Lower lobe of right lung (tissue), 2 donors: ENCODE measurements at regions not wholly inside any gene's neighbourhood (a gene's known extent, or its start where the extent isn't known, plus 50 kb on each side); places are given as distances from the start of the nearest gene placed in this dataset.

Experiments used
- ATAC-seq, 2 donors: fragments of 200-7000 bp; cut with Tn5 transposase; one replicate each; pipeline ENCODE4 v1.9.1; 2020 to 2022; ENCODE audit warnings: mild to moderate bottlenecking in 2 of 2, moderate library complexity in 2 of 2
- DNase-seq: peaks from one replicate; pipeline ENCODE4 v3.0.0-alpha.2; 2020
- H3K27ac ChIP-seq: fragments of 200-600 bp; one replicate; pipeline ENCODE4 v1.8.0; 2022
- H3K27me3 ChIP-seq: fragments of 200-600 bp; one replicate; pipeline ENCODE4 v1.8.0; 2022; ENCODE audit warnings: low read depth
- H3K36me3 ChIP-seq: fragments of 200-600 bp; one replicate; pipeline ENCODE4 v1.8.0; 2022; ENCODE audit warnings: mild to moderate bottlenecking
- H3K4me1 ChIP-seq: fragments of 200-600 bp; one replicate; pipeline ENCODE4 v1.8.0; 2022
- H3K4me3 ChIP-seq: fragments of 200-600 bp; one replicate; pipeline ENCODE4 v1.8.0; 2022; ENCODE audit warnings: mild to moderate bottlenecking
- H3K9me3 ChIP-seq: fragments of 200-600 bp; one replicate; pipeline ENCODE4 v1.8.0; 2022
- CTCF ChIP-seq: fragments of 200-600 bp; IDR thresholded peaks from one replicate; pipeline ENCODE4 v1.8.0; 2022; ENCODE audit warnings: antibody characterized with exemption, mild to moderate bottlenecking
- intact Hi-C: fragments of 100-400 bp; cut with DNase I; formaldehyde crosslinking; loops from one replicate; pipeline ENCODE4 v1.11.0; 2022
- donor health status: DM: no; HTN: yes; CAD: no; lungs with severe emphysema.

- DNase-seq (no peak), ATAC-seq (no peak)
- Histone ChIP-seq H3K27ac (no peak overlapping the region), H3K4me3 (no peak overlapping the region), H3K4me1 (no peaks in the 10 kb centered on the region), H3K36me3 (no peaks in the 10 kb centered on the region), H3K27me3 (no peaks in the 10 kb centered on the region), H3K9me3 (no peaks in the 10 kb centered on the region)
- no peak for TF ChIP-seq CTCF
- intact Hi-C loops: no loop called here
These were observed 86.8 kb upstream of the CHST15 start for GRCh38 chr10:124180044-124180745.

GRCh38 chr10:124179308-124180043 is 86.1 kb upstream of the CHST15 start:
- H3K4me3 ChIP-seq: no peak overlapping the region
- no peak for TF ChIP-seq CTCF
- H3K36me3 ChIP-seq: no peaks in the 10 kb centered on the region
- ATAC-seq: no peak
- H3K27me3 ChIP-seq: no peaks in the 10 kb centered on the region
- DNase-seq: no peak
- no peaks in the 10 kb centered on the region for H3K9me3 ChIP-seq
- H3K27ac ChIP-seq: no peak overlapping the region
- intact Hi-C loops: no loop called here
- H3K4me1 ChIP-seq: no peaks in the 10 kb centered on the region

- Histone ChIP-seq H3K9me3 (no peaks in the 10 kb centered on the region), H3K4me3 (no peak overlapping the region), H3K27me3 (no peaks in the 10 kb centered on the region), H3K27ac (no peak overlapping the region), H3K4me1 (no peaks in the 10 kb centered on the region), H3K36me3 (no peaks in the 10 kb centered on the region)
- intact Hi-C loops: no loop called here
- DNase-seq (no peak), ATAC-seq (no peak)
- no peak for TF ChIP-seq CTCF
These were observed 83.8 kb upstream of the CHST15 start for GRCh38 chr10:124177180-124177518.

- H3K27ac ChIP-seq: no peak overlapping the region
- TF ChIP-seq CTCF: no peak
- H3K27me3 ChIP-seq: no peaks in the 10 kb centered on the region
- ATAC-seq (no peak), DNase-seq (no peak)
- no peaks in the 10 kb centered on the region for H3K4me1 ChIP-seq
- H3K9me3 ChIP-seq: no peaks in the 10 kb centered on the region
- intact Hi-C loops: no loop called here
- H3K36me3 ChIP-seq: no peaks in the 10 kb centered on the region
- H3K4me3 ChIP-seq: no peak overlapping the region
These were observed 83.2 kb upstream of the CHST15 start for GRCh38 chr10:124176349-124177179.

GRCh38 chr10:124175701-124176348 is 82.4 kb upstream of the CHST15 start:
- no peak for ATAC-seq
- no peak for DNase-seq
- intact Hi-C loops: no loop called here

More at GRCh38 chr10:124175701-124176348, 82.4 kb upstream of the CHST15 start:
- no peaks in the 10 kb centered on the region for H3K9me3 ChIP-seq
- no peak overlapping the region for H3K4me3 ChIP-seq
- no peaks in the 10 kb centered on the region for H3K27me3 ChIP-seq
- no peaks in the 10 kb centered on the region for H3K4me1 ChIP-seq
- TF ChIP-seq CTCF: no peak
- H3K27ac ChIP-seq: no peak overlapping the region
- H3K36me3 ChIP-seq: no peaks in the 10 kb centered on the region
